GM13977 (cell line): ENCODE measurements at regions not wholly inside any gene's neighbourhood (a gene's known extent, or its start where the extent isn't known, plus 50 kb on each side); places are given as distances from the start of the nearest gene placed in this dataset.

Experiments used
- DNase-seq: peaks from one replicate; pipeline ENCODE4 v3.0.0; 2012; ENCODE audit warnings: low spot score
- CTCF ChIP-seq: IDR thresholded peaks from 2 replicates; pipeline ENCODE4 v1.5.1; 2012; ENCODE audit warnings: mild to moderate bottlenecking, control low read depth; ENCODE audit not compliant: insufficient read depth; ENCODE audit errors: extremely low read depth, missing control alignments
- in situ Hi-C: fragments of 300-500 bp; cut with MboI; formaldehyde crosslinking; loops from one replicate; pipeline ENCODE4 v1.12.0; 2022; ENCODE audit warnings: low sequenced_read_pairs, low pct_unique_long_range_greater_than_20kb, mixed read lengths, inconsistent platforms; ENCODE audit not compliant: unreplicated experiment

- in situ Hi-C loops: no loop called here
- TF ChIP-seq CTCF: no peak
- no peak for DNase-seq
Measured at GRCh38 chr10:76651154-76651553, 986.5 kb downstream of the KCNMA1 start.

- no peak for TF ChIP-seq CTCF
- no peak for DNase-seq
- in situ Hi-C loops: no loop called here
Measured at GRCh38 chr10:76649723-76650127, 987.9 kb downstream of the KCNMA1 start.

- no peak for DNase-seq
- no peak for TF ChIP-seq CTCF
- in situ Hi-C loops: no loop called here
Measured at GRCh38 chr10:76649254-76649653, 988.4 kb downstream of the KCNMA1 start.

GRCh38 chr10:76647301-76647700 is 990.3 kb downstream of the KCNMA1 start:
- DNase-seq: no peak
- in situ Hi-C loops: no loop called here
- no peak for TF ChIP-seq CTCF

GRCh38 chr10:76645341-76645740 is 992.3 kb downstream of the KCNMA1 start:
- in situ Hi-C loops: no loop called here
- TF ChIP-seq CTCF: no peak
- DNase-seq: no peak

GRCh38 chr10:76644476-76644875 is 993.1 kb downstream of the KCNMA1 start:
- TF ChIP-seq CTCF: no peak
- in situ Hi-C loops: no loop called here
- no peak for DNase-seq

GRCh38 chr10:76643511-76643911 is 994.1 kb downstream of the KCNMA1 start:
- in situ Hi-C loops: no loop called here
- no peak for DNase-seq
- no peak for TF ChIP-seq CTCF
